GM21367 (cell line): ENCODE measurements at regions not wholly inside any gene's neighbourhood (a gene's known extent, or its start where the extent isn't known, plus 50 kb on each side); places are given as distances from the start of the nearest gene placed in this dataset.

Experiments used
- ATAC-seq: cut with Tn5 transposase; IDR thresholded peaks from one replicate; pipeline ENCODE4 v1.9.1; 2021; ENCODE audit not compliant: unreplicated experiment

- no peak for ATAC-seq
Measured at GRCh38 chr15:69624155-69624520, 171.5 kb downstream of the RPLP1 start.

GRCh38 chr15:69624816-69625215, 172.2 kb downstream of the RPLP1 start:
- no peak for ATAC-seq

- ATAC-seq = no peak
Measured at GRCh38 chr15:69625328-69625727, 172.7 kb downstream of the RPLP1 start.

GRCh38 chr15:69626095-69627066, 173.8 kb downstream of the RPLP1 start:
- ATAC-seq = no peak

GRCh38 chr15:69627548-69628158, 175.0 kb downstream of the RPLP1 start:
- ATAC-seq = no peak

GRCh38 chr15:69628256-69629093, 175.9 kb downstream of the RPLP1 start:
- no peak for ATAC-seq

- no peak for ATAC-seq
Measured at GRCh38 chr15:69629631-69630161, 177.1 kb downstream of the RPLP1 start.

GRCh38 chr15:69631005-69631404, 178.4 kb downstream of the RPLP1 start:
- ATAC-seq = no peak

- no peak for ATAC-seq
Measured at GRCh38 chr15:69631978-69632377, 179.4 kb downstream of the RPLP1 start.

- no peak for ATAC-seq
Measured at GRCh38 chr15:69634860-69635259, 182.2 kb downstream of the RPLP1 start.

GRCh38 chr15:69636169-69636915, 183.7 kb downstream of the RPLP1 start:
- ATAC-seq = no peak

GRCh38 chr15:69637818-69638217, 185.2 kb downstream of the RPLP1 start:
- ATAC-seq = no peak

GRCh38 chr15:69643476-69643875, 190.9 kb downstream of the RPLP1 start:
- no peak for ATAC-seq

- no peak for ATAC-seq
Measured at GRCh38 chr15:69643971-69644370, 191.4 kb downstream of the RPLP1 start.

- ATAC-seq = no peak
Measured at GRCh38 chr15:69644876-69645275, 192.3 kb downstream of the RPLP1 start.

- ATAC-seq = no peak
Measured at GRCh38 chr15:69647142-69647513, 194.5 kb downstream of the RPLP1 start.

- no peak for ATAC-seq
Measured at GRCh38 chr15:69648212-69648611, 195.6 kb downstream of the RPLP1 start.

GRCh38 chr15:69648775-69649735, 196.4 kb downstream of the RPLP1 start:
- no peak for ATAC-seq

GRCh38 chr15:69652293-69652692, 199.7 kb downstream of the RPLP1 start:
- ATAC-seq = no peak
